Heart left ventricle (tissue), 13 donors: ENCODE measurements at regions not wholly inside any gene's neighbourhood (a gene's known extent, or its start where the extent isn't known, plus 50 kb on each side); places are given as distances from the start of the nearest gene placed in this dataset.

Experiments used
- CTCF ChIP-seq, 12 donors: fragments of 200-600 bp; sonication (generic) in 4 of 12; IDR thresholded peaks; one replicate each; pipeline versions ENCODE4 v1.5.0 to v1.8.0; 2018 to 2022; ENCODE audit warnings: antibody characterized with exemption in 12 of 12, mild to moderate bottlenecking in 5 of 12
- POLR2A ChIP-seq, 2 donors: fragments of 450-650 bp; IDR thresholded peaks; one replicate each; pipeline ENCODE4 v1.6.1; 2017; ENCODE audit warnings: antibody characterized with exemption in 2 of 2, mild to moderate bottlenecking in 2 of 2, moderate library complexity in 2 of 2
- donor health status: ischemic (EF 13 %, LVEDD 7.1; RV severe dilation, severe dysfunction).
- donor health status: DM: no; HTN: yes; CAD: no.
- donor health status: DM: no; HTN: no; CAD: no.
- donor health status: ischemic (EF 25% LVEDD 6.9; RV normal size, moderate dysfunction).
- donor health status: ischemic (EF 25% LVEDD 5.7; RV mildly dilated, moderate dysfunction).
- donor health status: ischemic (EF 35%, LVEDD 5.7; RV mildly dilated, moderate dysfunction).
- donor health status: nonischemic (EF 11% LVEDD 7.7; RV severe dilation, severe dysfunction).
- donor health status: DM: yes; HTN: yes; CAD: no.
- donor health status: PGD.
- donor health status: ischemic (EF 29% LVEDD 5.4; RV normal size, mild dysfunction).
- donor health status: nonischemic (EF 23%, LVEDD 6.1; RV moderate dilation, normal function).

GRCh38 chr3:168205451-168205850 lies 109.7 kb upstream of the GOLIM4 start:
- TF ChIP-seq POLR2A (IDR thresholded peaks at IDR 0.05) (no peak), CTCF (IDR thresholded peaks at IDR 0.05) (no peak)
